ENCODE measurements at regions not wholly inside any gene's neighbourhood (a gene's known extent, or its start where the extent isn't known, plus 50 kb on each side); places are given as distances from the start of the nearest gene placed in this dataset.

- TF ChIP-seq EZH2phosphoT487 (IDR thresholded peaks at IDR 0.05; ENCODE audit: borderline replicate concordance, low read length) (no peak), CTCF (conservative IDR thresholded peaks at IDR 0.05; ENCODE audit: low read depth, low read length) (no peak), EZH2 (IDR thresholded peaks at IDR 0.05; ENCODE audit: low read length, unreplicated experiment) (no peak)
Observed at GRCh38 chr5:142461028-142461590, 136.3 kb upstream of the SPRY4 start.

Measured in PC-3 (cell line).